Ovary (tissue), 7 donors: ENCODE measurements at regions not wholly inside any gene's neighbourhood (a gene's known extent, or its start where the extent isn't known, plus 50 kb on each side); places are given as distances from the start of the nearest gene placed in this dataset.

ENCODE experiments used
- DNase-seq, 5 donors: peaks; one replicate each; pipeline ENCODE4 v3.0.0-alpha.2; 2019 to 2020
- H3K27ac ChIP-seq, 2 donors: fragments of 200-600 bp; one replicate each; pipeline versions ENCODE4 v1.5.1 to v1.8.0; 2019 to 2022
- H3K27me3 ChIP-seq: fragments of 200-600 bp; one replicate; pipeline ENCODE4 v1.8.0; 2022
- H3K36me3 ChIP-seq: fragments of 200-600 bp; sonication (generic); one replicate; pipeline ENCODE4 v1.5.1; 2019
- H3K4me1 ChIP-seq: one replicate; pipeline ENCODE4 v1.8.1; 2013; ENCODE audit warnings: mild to moderate bottlenecking, moderate library complexity; ENCODE audit not compliant: insufficient read depth
- H3K4me3 ChIP-seq: fragments of 200-600 bp; sonication (generic); one replicate; pipeline ENCODE4 v1.5.1; 2017
- H3K9me3 ChIP-seq, 2 donors: fragments of 200-600 bp in 1 of 2; sonication (generic) in 1 of 2; one replicate each; pipeline versions ENCODE4 v1.5.1 to v1.8.1; 2013 to 2019; ENCODE audit warnings: mild to moderate bottlenecking in 1 of 2, moderate library complexity in 1 of 2
- EP300 ChIP-seq: sonication (generic); formaldehyde crosslinking; IDR thresholded peaks from one replicate; pipeline ENCODE4 v1.6.1; 2017; ENCODE audit warnings: antibody characterized with exemption
- POLR2A ChIP-seq: fragments of 450-650 bp; IDR thresholded peaks from one replicate; pipeline ENCODE4 v1.6.1; 2017; ENCODE audit warnings: antibody characterized with exemption, mild to moderate bottlenecking, moderate library complexity
- WGBS, 3 donors: extraction: QIAGEN DNeasy Blood & Tissue Kit in 1 of 3; methylation state at CpG; one replicate each; pipeline versions ENCODE4 v1.1.5 to v1.1.7; 2013 to 2017; 5-methylcytosine and 5-hydroxymethylcytosine counted together
- intact Hi-C, 4 donors: fragments of 100-400 bp; cut with DNase I; formaldehyde crosslinking; loops; one replicate each; pipeline versions ENCODE4 v1.11.0 to v1.15.1; 2022 to 2023
- TF ChIP-seq, protein P1 (sequence below), 3 donors: fragments of 450-650 bp in 2 of 3; fragments of 200-600 bp in 1 of 3; IDR thresholded peaks; one replicate each; pipeline versions ENCODE4 v1.5.1 to v1.8.0; 2016 to 2022; ENCODE audit warnings: antibody characterized with exemption in 3 of 3, mild to moderate bottlenecking in 1 of 3
- donor health status: DM: no; HTN: no; CAD: no; lungs with moderate emphysema.
- donor health status: DM: no; HTN: no; CAD: no.
- donor health status: Bipolar disorder and iron deficiency.
- donor health status: DM: no; HTN: no; CAD: no.
- donor health status: DM: yes; HTN: yes; CAD: no.

DNA sequence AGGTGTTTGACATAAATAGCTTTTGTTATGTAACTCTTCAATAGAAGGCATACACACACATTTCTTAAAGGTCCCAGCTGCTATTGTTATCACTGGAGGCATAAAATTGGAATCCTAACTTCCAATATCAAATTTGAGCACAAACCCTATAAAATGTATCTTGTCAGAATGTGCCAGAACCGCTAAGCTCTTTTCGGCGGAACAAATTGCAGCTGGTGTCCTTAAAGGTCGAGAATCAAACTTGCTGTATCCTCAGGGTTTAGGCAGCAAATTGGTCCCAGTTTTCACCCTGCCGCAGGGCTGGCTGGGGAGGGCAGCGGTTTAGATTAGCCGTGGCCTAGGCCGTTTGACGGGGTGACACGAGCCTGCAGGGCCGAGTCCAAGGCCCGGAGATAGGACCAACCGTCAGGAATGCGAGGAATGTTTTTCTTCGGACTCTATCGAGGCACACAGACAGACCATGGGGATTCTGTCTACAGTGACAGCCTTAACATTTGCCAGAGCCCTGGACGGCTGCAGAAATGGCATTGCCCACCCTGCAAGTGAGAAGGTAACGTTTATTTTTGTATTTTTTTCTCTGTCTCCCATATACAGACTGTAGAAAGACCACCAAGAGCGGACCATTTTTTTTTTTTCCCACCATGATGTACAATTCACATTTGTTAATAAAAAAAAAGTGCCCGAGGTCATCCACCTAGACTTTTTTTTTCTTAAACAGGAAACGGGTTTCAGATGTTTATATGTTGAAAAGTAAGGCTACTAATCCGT, 297.1 kb downstream of the IRF8 start:
- Histone ChIP-seq H3K27me3 (no peaks in the 10 kb centered on the region), H3K36me3 (no peaks in the 10 kb centered on the region), H3K4me3 (no peak overlapping the region), H3K9me3 (peaks cover 0 to 5% of the 10 kb centered on the region in 2 donors), H3K4me1 (no peaks in the 10 kb centered on the region), H3K27ac (no peak overlapping the region)
- intact Hi-C loops, result no loop called here
- no peak for DNase-seq
- TF ChIP-seq, protein P1, sequence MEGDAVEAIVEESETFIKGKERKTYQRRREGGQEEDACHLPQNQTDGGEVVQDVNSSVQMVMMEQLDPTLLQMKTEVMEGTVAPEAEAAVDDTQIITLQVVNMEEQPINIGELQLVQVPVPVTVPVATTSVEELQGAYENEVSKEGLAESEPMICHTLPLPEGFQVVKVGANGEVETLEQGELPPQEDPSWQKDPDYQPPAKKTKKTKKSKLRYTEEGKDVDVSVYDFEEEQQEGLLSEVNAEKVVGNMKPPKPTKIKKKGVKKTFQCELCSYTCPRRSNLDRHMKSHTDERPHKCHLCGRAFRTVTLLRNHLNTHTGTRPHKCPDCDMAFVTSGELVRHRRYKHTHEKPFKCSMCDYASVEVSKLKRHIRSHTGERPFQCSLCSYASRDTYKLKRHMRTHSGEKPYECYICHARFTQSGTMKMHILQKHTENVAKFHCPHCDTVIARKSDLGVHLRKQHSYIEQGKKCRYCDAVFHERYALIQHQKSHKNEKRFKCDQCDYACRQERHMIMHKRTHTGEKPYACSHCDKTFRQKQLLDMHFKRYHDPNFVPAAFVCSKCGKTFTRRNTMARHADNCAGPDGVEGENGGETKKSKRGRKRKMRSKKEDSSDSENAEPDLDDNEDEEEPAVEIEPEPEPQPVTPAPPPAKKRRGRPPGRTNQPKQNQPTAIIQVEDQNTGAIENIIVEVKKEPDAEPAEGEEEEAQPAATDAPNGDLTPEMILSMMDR (IDR thresholded peaks at IDR 0.05), result no peak
- TF ChIP-seq POLR2A, result no peak
- no peak for TF ChIP-seq EP300
- 40 to 50% (median 42%) methylated on average over 22 of the region's 22 CpGs for WGBS, 3 donors

GRCh38 chr16:86196687-86197391, 297.9 kb downstream of the IRF8 start:
- H3K27me3 ChIP-seq, result no peaks in the 10 kb centered on the region
- no peak for TF ChIP-seq POLR2A
- TF ChIP-seq EP300, result no peak
- H3K4me1 ChIP-seq, result no peaks in the 10 kb centered on the region
- no peaks in the 10 kb centered on the region for H3K36me3 ChIP-seq
- intact Hi-C loops, result no loop called here
- no peak for DNase-seq
- no peak overlapping the region for H3K27ac ChIP-seq
- WGBS, 3 donors, result 85 to 88% (median 86%) methylated on average over 18 of the region's 18 CpGs
- H3K4me3 ChIP-seq, result no peak overlapping the region
- H3K9me3 ChIP-seq, result peaks cover 0 to 5% of the 10 kb centered on the region in 2 donors

DNA sequence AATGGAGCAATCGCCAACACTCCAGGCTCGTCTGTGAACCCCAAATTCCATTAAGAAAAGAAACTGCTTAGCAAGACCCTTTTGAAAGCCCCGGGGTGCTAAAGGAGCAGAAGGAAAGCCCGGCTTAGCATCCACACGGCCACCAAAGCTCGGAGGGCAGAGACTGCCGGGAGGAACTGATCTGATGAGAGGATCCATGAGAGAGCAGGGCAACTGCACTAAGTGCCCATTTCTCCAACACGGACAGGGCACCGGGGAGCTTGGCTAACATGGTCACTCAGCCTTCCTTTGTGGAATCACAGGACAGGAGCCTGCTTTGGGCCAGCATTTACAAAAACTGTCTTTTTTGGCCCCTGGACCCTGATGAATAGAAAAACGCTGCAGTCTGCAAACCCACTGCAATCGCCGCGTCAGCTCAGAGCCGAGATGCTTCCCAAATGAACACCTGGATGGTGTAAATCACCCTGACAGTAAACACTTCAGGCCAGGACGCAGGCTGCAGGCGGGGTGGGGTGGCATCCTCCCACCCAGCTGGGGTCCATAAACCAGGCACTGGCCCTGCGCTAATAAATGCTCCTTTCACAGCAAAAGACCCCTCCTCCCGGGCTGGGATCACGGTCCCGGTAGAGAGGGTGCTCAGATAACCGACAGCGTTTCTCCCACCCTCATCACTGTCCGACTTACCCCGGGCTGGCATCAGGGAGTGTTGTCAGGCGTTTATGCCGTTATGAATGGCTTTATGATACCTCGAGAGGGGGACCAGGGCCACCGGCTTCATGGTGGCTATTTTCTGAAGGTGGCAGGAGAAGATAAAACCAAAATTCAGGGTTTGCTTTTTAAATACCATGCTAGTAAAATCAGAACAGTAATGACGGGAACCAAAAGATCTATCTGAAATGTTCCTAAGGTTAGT, 299.5 kb downstream of the IRF8 start:
- H3K27me3 ChIP-seq, result no peaks in the 10 kb centered on the region
- 7 to 12% (median 7%) methylated on average over 24 to 29 of the region's 29 CpGs for WGBS, 3 donors
- TF ChIP-seq, protein P1 (IDR thresholded peaks at IDR 0.05), result no peak
- TF ChIP-seq POLR2A (no peak), EP300 (no peak)
- H3K36me3 ChIP-seq, result no peaks in the 10 kb centered on the region
- no peaks in the 10 kb centered on the region for H3K4me1 ChIP-seq
- intact Hi-C loops, result no loop called here
- DNase-seq, result no peak
- no peak overlapping the region for H3K4me3 ChIP-seq
- peaks cover 0 to 5% of the 10 kb centered on the region in 2 donors for H3K9me3 ChIP-seq
- no peak overlapping the region for H3K27ac ChIP-seq

GRCh38 chr16:86199182-86199581, 300.2 kb downstream of the IRF8 start:
- 7 to 9% (median 9%) methylated on average over 7 of the region's 7 CpGs for WGBS, 3 donors
- Histone ChIP-seq H3K27me3 (no peaks in the 10 kb centered on the region), H3K4me1 (no peaks in the 10 kb centered on the region), H3K27ac (no peak overlapping the region), H3K9me3 (peaks cover 0 to 5% of the 10 kb centered on the region in 2 donors), H3K36me3 (no peaks in the 10 kb centered on the region), H3K4me3 (no peak overlapping the region)
- no peak for DNase-seq
- TF ChIP-seq, protein P1 (IDR thresholded peaks at IDR 0.05), result no peak
- TF ChIP-seq POLR2A (no peak), EP300 (no peak)
- intact Hi-C loops, result no loop called here
